Pancreas (tissue), 10 donors: ENCODE measurements at regions not wholly inside any gene's neighbourhood (a gene's known extent, or its start where the extent isn't known, plus 50 kb on each side); places are given as distances from the start of the nearest gene placed in this dataset.

Experiments used
- ATAC-seq, 4 donors: fragments of 200-7000 bp; cut with Tn5 transposase; one replicate each; pipeline versions ENCODE4 v1.8.0 to v1.9.1; 2020; ENCODE audit warnings: mild to moderate bottlenecking in 4 of 4, moderate library complexity in 4 of 4
- DNase-seq, 6 donors: peaks; one replicate each; pipeline ENCODE4 v3.0.0-alpha.2; 2020
- FAIRE-seq: peaks from 2 replicates; lab custom pipeline; 2012; peaks lifted over from hg19 to GRCh38; lab: Jason Lieb, UNC
- H3K27ac ChIP-seq, 4 donors: fragments of 200-600 bp; sonication (generic); 1 replicate in 3 of 4; 2 replicates in 1 of 4; pipeline versions ENCODE4 v1.5.0 to v1.8.0; 2020
- H3K27me3 ChIP-seq, 4 donors: fragments of 200-600 bp; one replicate each; pipeline ENCODE4 v1.8.0; 2021
- H3K36me3 ChIP-seq, 3 donors: fragments of 200-600 bp; sonication (generic) in 1 of 3; one replicate each; pipeline versions ENCODE4 v1.5.0 to v1.8.0; 2020 to 2021
- H3K4me1 ChIP-seq, 3 donors: fragments of 200-600 bp; one replicate each; pipeline ENCODE4 v1.8.0; 2021
- H3K4me3 ChIP-seq, 4 donors: fragments of 200-600 bp; sonication (generic) in 2 of 4; one replicate each; pipeline versions ENCODE4 v1.5.0 to v1.8.0; 2020 to 2021
- H3K9me3 ChIP-seq, 4 donors: fragments of 200-600 bp; one replicate each; pipeline ENCODE4 v1.8.0; 2021
- CTCF ChIP-seq, 4 donors: fragments of 200-600 bp; sonication (generic) in 3 of 4; IDR thresholded peaks; one replicate each; pipeline versions ENCODE4 v1.5.0 to v1.8.0; 2021; ENCODE audit warnings: antibody characterized with exemption in 4 of 4
- WGBS, 2 donors: extraction: QIAGEN DNeasy Blood & Tissue Kit; methylation state at CpG; one replicate each; pipeline ENCODE4 v1.1.7; 2013; 5-methylcytosine and 5-hydroxymethylcytosine counted together
- intact Hi-C, 3 donors: fragments of 100-400 bp; cut with DNase I; formaldehyde crosslinking; loops; one replicate each; pipeline versions ENCODE4 v1.11.1 to v1.14.2; 2022
- donor health status: healthy with polysubstance abuse.
- donor health status: DM: no; HTN: no; CAD: no; lungs with moderate emphysema.
- donor health status: DM: no; HTN: no; CAD: no.
- donor health status: control.
- donor health status: control.
- donor health status: Bipolar disorder and iron deficiency.
- donor health status: DM: yes; HTN: yes; CAD: no.
- donor health status: DM: no; HTN: no; CAD: no.
- donor health status: DM: no; HTN: no; CAD: no.
- donor health status: DM: yes; HTN: yes; CAD: no.

GRCh38 chr9:109681301-109681700 is 98.7 kb upstream of the PALM2AKAP2 start:
- no peak for DNase-seq
- no peak overlapping the region for H3K27ac ChIP-seq
- no peaks in the 10 kb centered on the region for H3K9me3 ChIP-seq
- FAIRE-seq, result no peak
- no peak for ATAC-seq
- no peak overlapping the region for H3K4me3 ChIP-seq
- no peaks in the 10 kb centered on the region for H3K36me3 ChIP-seq
- intact Hi-C loops, result no loop called here
- H3K27me3 ChIP-seq, result no peaks in the 10 kb centered on the region
- TF ChIP-seq CTCF (IDR thresholded peaks at IDR 0.05), result no peak
- no peaks in the 10 kb centered on the region for H3K4me1 ChIP-seq
- 76 to 83% methylated on average over 2 of the region's 2 CpGs for WGBS, 2 donors

- WGBS, 2 donors, result 75 to 83% methylated on average over 1 of the region's 1 CpG
- no peak for FAIRE-seq
- no peaks in the 10 kb centered on the region for H3K9me3 ChIP-seq
Measured at GRCh38 chr9:109682227-109682626, 97.8 kb upstream of the PALM2AKAP2 start.

GRCh38 chr9:109683521-109683920 is 96.5 kb upstream of the PALM2AKAP2 start:
- no peak for FAIRE-seq

More at GRCh38 chr9:109682227-109682626, 97.8 kb upstream of the PALM2AKAP2 start:
- Histone ChIP-seq H3K36me3 (no peaks in the 10 kb centered on the region), H3K4me1 (no peaks in the 10 kb centered on the region), H3K27ac (no peak overlapping the region), H3K27me3 (no peaks in the 10 kb centered on the region), H3K4me3 (no peak overlapping the region)
- intact Hi-C loops, result no loop called here
- ATAC-seq (no peak), DNase-seq (no peak)
- TF ChIP-seq CTCF (IDR thresholded peaks at IDR 0.05), result no peak

GRCh38 chr9:109689701-109690100 is 90.3 kb upstream of the PALM2AKAP2 start:
- ATAC-seq, result no peak
- Histone ChIP-seq H3K36me3 (no peaks in the 10 kb centered on the region), H3K4me1 (no peaks in the 10 kb centered on the region), H3K27me3 (no peaks in the 10 kb centered on the region), H3K9me3 (no peaks in the 10 kb centered on the region), H3K4me3 (no peak overlapping the region), H3K27ac (no peak overlapping the region)
- no peak for FAIRE-seq
- WGBS, 2 donors, result 81 to 84% methylated on average over 3 of the region's 3 CpGs
- no peak for TF ChIP-seq CTCF (IDR thresholded peaks at IDR 0.05)
- DNase-seq, result no peak
- intact Hi-C loops, result no loop called here

More at GRCh38 chr9:109683521-109683920, 96.5 kb upstream of the PALM2AKAP2 start:
- H3K4me3 ChIP-seq, result no peak overlapping the region
- no peak for DNase-seq
- H3K27ac ChIP-seq, result no peak overlapping the region
- H3K36me3 ChIP-seq, result no peaks in the 10 kb centered on the region
- no peaks in the 10 kb centered on the region for H3K4me1 ChIP-seq
- WGBS, 2 donors, result 76 to 77% methylated on average over 3 of the region's 3 CpGs
- no peak for ATAC-seq
- TF ChIP-seq CTCF (IDR thresholded peaks at IDR 0.05), result no peak
- H3K27me3 ChIP-seq, result no peaks in the 10 kb centered on the region
- no peaks in the 10 kb centered on the region for H3K9me3 ChIP-seq
- intact Hi-C loops, result no loop called here

- Histone ChIP-seq H3K27me3 (no peaks in the 10 kb centered on the region), H3K9me3 (no peaks in the 10 kb centered on the region), H3K4me3 (no peak overlapping the region), H3K4me1 (no peaks in the 10 kb centered on the region), H3K27ac (no peak overlapping the region), H3K36me3 (no peaks in the 10 kb centered on the region)
- 64 to 83% methylated on average over 2 of the region's 2 CpGs for WGBS, 2 donors
- intact Hi-C loops, result no loop called here
- FAIRE-seq (no peak), ATAC-seq (no peak), DNase-seq (no peak)
- TF ChIP-seq CTCF (IDR thresholded peaks at IDR 0.05), result no peak
Measured at GRCh38 chr9:109699019-109699418, 81.0 kb upstream of the PALM2AKAP2 start.
